Esophagus muscularis mucosa (tissue), 3 donors: ENCODE measurements at regions not wholly inside any gene's neighbourhood (a gene's known extent, or its start where the extent isn't known, plus 50 kb on each side); places are given as distances from the start of the nearest gene placed in this dataset.

Experiments used
- CTCF ChIP-seq, 3 experiments: fragments of 200-600 bp in 2 of 3; fragments of 450-650 bp in 1 of 3; sonication (generic) in 2 of 3; IDR thresholded peaks; one replicate each; pipeline ENCODE4 v1.5.1; 2017 to 2019; ENCODE audit warnings: antibody characterized with exemption in 3 of 3, mild to moderate bottlenecking in 2 of 3, moderate library complexity in 1 of 3
- POLR2AphosphoS5 ChIP-seq, 2 donors: sonication (generic); formaldehyde crosslinking; IDR thresholded peaks; one replicate each; pipeline ENCODE4 v1.6.1; 2017; ENCODE audit warnings: antibody characterized with exemption in 2 of 2

- TF ChIP-seq POLR2AphosphoS5 (IDR thresholded peaks at IDR 0.05) (no peak), CTCF (IDR thresholded peaks at IDR 0.05) (no peak)
Measured at GRCh38 chr4:10281996-10282395, 165.4 kb upstream of the WDR1 start.
